IMR-90 (cell line): ENCODE measurements at regions not wholly inside any gene's neighbourhood (a gene's known extent, or its start where the extent isn't known, plus 50 kb on each side); places are given as distances from the start of the nearest gene placed in this dataset.

Experiments
- BHLHE40 ChIP-seq: fragments of 150-350 bp; IDR thresholded peaks from 2 replicates; pipeline ENCODE4 v1.6.1; 2016; ENCODE audit warnings: mild to moderate bottlenecking, low read depth, low read length
- CEBPB ChIP-seq: IDR thresholded peaks from 2 replicates; pipeline ENCODE4 v1.6.1; 2012; ENCODE audit warnings: low read depth, low read length, improper control_type of control experiment
- CHD1 ChIP-seq: IDR thresholded peaks from 2 replicates; pipeline ENCODE4 v1.6.1; 2012; ENCODE audit warnings: low read depth, low read length, improper control_type of control experiment
- CTCF ChIP-seq: conservative IDR thresholded peaks from 2 replicates; pipeline ENCODE4 v1.5.1; 2012; ENCODE audit warnings: mild to moderate bottlenecking, low read depth, low read length, improper control_type of control experiment
- FOS ChIP-seq: fragments of 150-350 bp; IDR thresholded peaks from 2 replicates; pipeline ENCODE4 v1.6.1; 2016; ENCODE audit warnings: low read depth, low read length
- MAFK ChIP-seq: IDR thresholded peaks from 2 replicates; pipeline ENCODE4 v1.6.1; 2012; ENCODE audit warnings: low read depth, low read length, improper control_type of control experiment
- MAZ ChIP-seq: IDR thresholded peaks from 2 replicates; pipeline ENCODE4 v1.6.1; 2012; ENCODE audit warnings: low read depth, mild to moderate bottlenecking, low read length, improper control_type of control experiment, moderate library complexity, borderline replicate concordance
- POLR2A ChIP-seq: IDR thresholded peaks from 2 replicates; pipeline ENCODE4 v1.6.1; 2012; ENCODE audit warnings: mild to moderate bottlenecking, low read depth, low read length
- RAD21 ChIP-seq: IDR thresholded peaks from 2 replicates; pipeline ENCODE4 v1.6.1; 2012; ENCODE audit warnings: low read length, improper control_type of control experiment
- RCOR1 ChIP-seq: IDR thresholded peaks from 2 replicates; pipeline ENCODE4 v1.6.1; 2012; ENCODE audit warnings: mild to moderate bottlenecking, low read length, improper control_type of control experiment; ENCODE audit not compliant: insufficient replicate concordance
- RFX5 ChIP-seq: IDR thresholded peaks from 2 replicates; pipeline ENCODE4 v1.8.0; 2012; ENCODE audit warnings: low read depth, mild to moderate bottlenecking, low read length, moderate library complexity
- USF2 ChIP-seq: fragments of 150-350 bp; IDR thresholded peaks from 2 replicates; pipeline ENCODE4 v1.6.1; 2017; ENCODE audit warnings: mild to moderate bottlenecking, antibody characterized with exemption, low read length, low read depth

- TF ChIP-seq MAFK (no peak), CTCF (no peak), RAD21 (no peak), USF2 (no peak), RFX5 (no peak), BHLHE40 (no peak), CEBPB (no peak), POLR2A (no peak), MAZ (no peak), CHD1 (no peak), FOS (no peak), RCOR1 (no peak)
Measured at GRCh38 chr15:67916565-67916964, 76.7 kb upstream of the RNU6-1 start.
